IMR-90 (cell line): ENCODE measurements at regions not wholly inside any gene's neighbourhood (a gene's known extent, or its start where the extent isn't known, plus 50 kb on each side); places are given as distances from the start of the nearest gene placed in this dataset.
"Not testable (repeated sequence)": the region's sequence is repeated elsewhere in the genome, so short reads cannot be mapped to it uniquely, and the experiment has no call there.

Experiments used
- ATAC-seq: fragments of 200-7000 bp; cut with Tn5 transposase; 2 replicates; pipeline ENCODE4 v1.9.1; 2020; ENCODE audit warnings: low read depth, mild to moderate bottlenecking, moderate library complexity
- BruUV-seq: library from RNA; stranded (reverse); fragments of 400-500 nt; replicated peaks from 2 replicates; lab custom pipeline; 2021; lab: Mats Ljungman, UMichigan
- CTCF ChIA-PET: fragments of 300-600 bp; formaldehyde crosslinking; extraction: SDS; loops from one replicate; lab custom pipeline; 2021; ENCODE audit warnings: antibody characterized with exemption; lab: Yijun Ruan, JAX
- POLR2A ChIA-PET: fragments of 300-600 bp; sonication (Branson Sonifier 250); formaldehyde crosslinking; loops from one replicate; lab custom pipeline; 2022; ENCODE audit warnings: antibody characterized with exemption; ENCODE audit not compliant: unreplicated experiment; lab: Charles Lee
- DNase-seq: peaks from one replicate; pipeline ENCODE4 v3.0.0; 2013
- H2AFZ ChIP-seq: replicated peaks from 2 replicates; pipeline ENCODE3; 2013; ENCODE audit warnings: low read length, mild to moderate bottlenecking; ENCODE audit not compliant: poor library complexity
- H2AK5ac ChIP-seq: 2 replicates; pipeline ENCODE4 v1.6.1; 2013; ENCODE audit warnings: low read depth, low read length, inconsistent platforms
- H2AK9ac ChIP-seq: replicated peaks from 2 replicates; pipeline ENCODE3; 2013; ENCODE audit warnings: mild to moderate bottlenecking, low read depth, low read length, moderate library complexity; ENCODE audit not compliant: poor library complexity
- H2BK120ac ChIP-seq: 2 replicates; pipeline ENCODE4 v1.6.1; 2013; ENCODE audit warnings: low read depth, low read length, inconsistent platforms
- H2BK15ac ChIP-seq: 3 replicates; pipeline ENCODE4 v1.6.1; 2013; ENCODE audit warnings: low read depth, low read length, inconsistent platforms
- H2BK20ac ChIP-seq: 2 replicates; pipeline ENCODE4 v1.6.1; 2013; ENCODE audit warnings: low read depth, mild to moderate bottlenecking, inconsistent platforms, low read length, moderate library complexity
- H2BK5ac ChIP-seq: 2 replicates; pipeline ENCODE4 v1.6.1; 2013; ENCODE audit warnings: mild to moderate bottlenecking, low read depth, low read length, inconsistent platforms; ENCODE audit not compliant: poor library complexity, severe bottlenecking
- H3K14ac ChIP-seq: replicated peaks from 2 replicates; pipeline ENCODE4 v1.6.1; 2013; ENCODE audit warnings: low read depth, low read length, inconsistent platforms
- H3K18ac ChIP-seq: 2 replicates; pipeline ENCODE4 v1.6.1; 2013; ENCODE audit warnings: low read depth, low read length, control low read depth
- H3K23ac ChIP-seq: 2 replicates; pipeline ENCODE4 v1.6.1; 2013; ENCODE audit warnings: low read depth, low read length, inconsistent platforms
- H3K27ac ChIP-seq: 2 replicates; pipeline ENCODE4 v1.5.1; 2013; ENCODE audit warnings: mild to moderate bottlenecking, control low read depth, low read length; ENCODE audit not compliant: insufficient read depth
- H3K27me3 ChIP-seq: 2 replicates; pipeline ENCODE4 v1.6.1; 2013; ENCODE audit warnings: low read length; ENCODE audit not compliant: control insufficient read depth, insufficient read depth
- H3K36me3 ChIP-seq: 2 replicates; pipeline ENCODE4 v1.6.1; 2013; ENCODE audit warnings: low read length, mixed read lengths; ENCODE audit not compliant: control insufficient read depth, insufficient read depth
- H3K4ac ChIP-seq: 2 replicates; pipeline ENCODE4 v1.6.1; 2013; ENCODE audit warnings: low read depth, low read length, inconsistent platforms
- H3K4me1 ChIP-seq: 2 replicates; pipeline ENCODE4 v1.6.1; 2013; ENCODE audit warnings: low read length, mixed read lengths; ENCODE audit not compliant: control insufficient read depth, insufficient read depth
- H3K4me2 ChIP-seq: 2 replicates; pipeline ENCODE4 v1.6.1; 2013; ENCODE audit warnings: low read depth, mild to moderate bottlenecking, control low read depth, low read length, moderate library complexity
- H3K4me3 ChIP-seq: 2 replicates; pipeline ENCODE4 v1.5.1; 2013; ENCODE audit warnings: low read depth, mild to moderate bottlenecking, control low read depth, low read length, moderate library complexity; ENCODE audit not compliant: insufficient read depth
- H3K56ac ChIP-seq: 2 replicates; pipeline ENCODE4 v1.6.1; 2013; ENCODE audit warnings: low read length, inconsistent platforms; ENCODE audit not compliant: insufficient read depth; ENCODE audit errors: extremely low read depth
- H3K79me1 ChIP-seq, 2 experiments: 2 replicates each; pipeline ENCODE4 v1.6.1; 2013; ENCODE audit warnings: low read length in 2 of 2, inconsistent platforms in 1 of 2, low read depth in 1 of 2
- H3K9ac ChIP-seq: 2 replicates; pipeline ENCODE4 v1.6.1; 2013; ENCODE audit warnings: low read depth, low read length, control low read depth
- H3K9me1 ChIP-seq: 2 replicates; pipeline ENCODE4 v1.6.1; 2013; ENCODE audit warnings: low read length, inconsistent platforms; ENCODE audit not compliant: insufficient read depth
- H3K9me3 ChIP-seq: 2 replicates; pipeline ENCODE4 v1.6.1; 2013; ENCODE audit warnings: low read length; ENCODE audit not compliant: control insufficient read depth, insufficient read depth
- H4K20me1 ChIP-seq: 2 replicates; pipeline ENCODE4 v1.6.1; 2013; ENCODE audit warnings: low read length, inconsistent platforms; ENCODE audit not compliant: insufficient read depth
- H4K5ac ChIP-seq: 2 replicates; pipeline ENCODE4 v1.6.1; 2013; ENCODE audit warnings: mild to moderate bottlenecking, low read depth, low read length, control low read depth
- H4K8ac ChIP-seq, 2 experiments: 2 replicates each; pipeline ENCODE4 v1.6.1; 2013; ENCODE audit warnings: low read depth in 2 of 2, low read length in 2 of 2, control low read depth in 1 of 2, inconsistent platforms in 1 of 2
- H4K91ac ChIP-seq: 2 replicates; pipeline ENCODE4 v1.6.1; 2013; ENCODE audit warnings: low read depth, low read length, inconsistent platforms; ENCODE audit not compliant: insufficient read depth
- WGBS, 2 experiments: methylation state at CpG; one replicate each; pipeline versions ENCODE4 v1.1.5 to v1.1.7; 2013; ENCODE audit warnings: missing lambda C conversion rate in 2 of 2; ENCODE audit not compliant: insufficient read length in 1 of 2; ENCODE audit errors: extremely low coverage in 2 of 2; 5-methylcytosine and 5-hydroxymethylcytosine counted together
- dilution Hi-C: fragments of 300-500 bp; cut with HindIII; formaldehyde crosslinking; loops from one replicate; pipeline ENCODE4 v1.14.3; 2018; ENCODE audit warnings: low sequenced_read_pairs; ENCODE audit not compliant: unreplicated experiment
- in situ Hi-C: fragments of 300-500 bp; cut with MboI; formaldehyde crosslinking; loops from 3 replicates; pipeline ENCODE4 v1.14.3; 2019; ENCODE audit warnings: low sequenced_read_pairs, inconsistent platforms, mixed read lengths
- intact Hi-C: fragments of 100-400 bp; cut with micrococcal nuclease; formaldehyde crosslinking; loops from 2 replicates; pipeline ENCODE4 v1.10.0; 2022

- H2BK5ac ChIP-seq, H4K8ac ChIP-seq, H3K18ac ChIP-seq, H2AK9ac ChIP-seq, H3K4me1 ChIP-seq, H2BK15ac ChIP-seq, H4K91ac ChIP-seq, POLR2A ChIA-PET, H2BK20ac ChIP-seq, H3K9ac ChIP-seq, DNase-seq, H3K79me1 ChIP-seq, BruUV-seq, H3K9me1 ChIP-seq, H2AFZ ChIP-seq, in situ Hi-C loops, H2AK5ac ChIP-seq, H3K23ac ChIP-seq, H3K4me2 ChIP-seq, H4K5ac ChIP-seq, dilution Hi-C loops, H3K27me3 ChIP-seq, H3K14ac ChIP-seq, H3K36me3 ChIP-seq, ATAC-seq, H3K4ac ChIP-seq, H3K27ac ChIP-seq, H4K20me1 ChIP-seq, H2BK120ac ChIP-seq, H3K9me3 ChIP-seq, CTCF ChIA-PET, H3K4me3 ChIP-seq, H3K56ac ChIP-seq: not testable (repeated sequence)
- intact Hi-C loops, result loop anchor here (5.0 kb wide), 1 partner anchor 123 kb away; no protein-coding TSS in a partner anchor
- WGBS, 2 experiments, result no CpG with 5 or more reads among the region's 4 CpGs
Observed at GRCh38 chr7:150004843-150005242, 131.1 kb downstream of the ATP6V0E2 start.

- H3K56ac ChIP-seq, H3K9me1 ChIP-seq, BruUV-seq, H4K91ac ChIP-seq, H3K23ac ChIP-seq, H3K36me3 ChIP-seq, H3K4ac ChIP-seq, H2BK15ac ChIP-seq, H2BK20ac ChIP-seq, H4K20me1 ChIP-seq, H3K4me1 ChIP-seq, H2BK120ac ChIP-seq, dilution Hi-C loops, H3K4me2 ChIP-seq, H3K18ac ChIP-seq, ATAC-seq, intact Hi-C loops, DNase-seq, H4K5ac ChIP-seq, H2AK5ac ChIP-seq, H2AK9ac ChIP-seq, in situ Hi-C loops, H3K14ac ChIP-seq, H3K79me1 ChIP-seq, H3K9me3 ChIP-seq, CTCF ChIA-PET, H2BK5ac ChIP-seq, H3K4me3 ChIP-seq, H2AFZ ChIP-seq, H3K27ac ChIP-seq, H3K27me3 ChIP-seq, H4K8ac ChIP-seq, POLR2A ChIA-PET, H3K9ac ChIP-seq: not testable (repeated sequence)
- WGBS, 2 experiments, result no CpG with 5 or more reads among the region's 9 CpGs
Observed at GRCh38 chr7:150009620-150010303, 136.0 kb downstream of the ATP6V0E2 start.
